H1 (cell line): ENCODE measurements at regions not wholly inside any gene's neighbourhood (a gene's known extent, or its start where the extent isn't known, plus 50 kb on each side); places are given as distances from the start of the nearest gene placed in this dataset.

ENCODE experiments used
- CHD7 ChIP-seq: fragments of 300-600 bp; sonication (generic); IDR thresholded peaks from 2 replicates; pipeline ENCODE4 v1.7.1; 2012; ENCODE audit warnings: low read length, moderate library complexity, mild to moderate bottlenecking, inconsistent platforms; ENCODE audit not compliant: insufficient replicate concordance
- EGR1 ChIP-seq: IDR thresholded peaks from 2 replicates; pipeline ENCODE4 v1.6.1; 2011; ENCODE audit warnings: low read depth, low read length, borderline replicate concordance
- MAFK ChIP-seq: IDR thresholded peaks from 2 replicates; pipeline ENCODE4 v1.6.1; 2012; ENCODE audit warnings: low read depth, mild to moderate bottlenecking, improper control_type of control experiment, low read length
- NANOG ChIP-seq: IDR thresholded peaks from 2 replicates; pipeline ENCODE4 v1.6.1; 2011; ENCODE audit warnings: low read length, low read depth, mild to moderate bottlenecking, inconsistent platforms; ENCODE audit not compliant: insufficient read depth, poor library complexity, severe bottlenecking
- TAF1 ChIP-seq: IDR thresholded peaks from 2 replicates; pipeline ENCODE4 v1.6.1; 2011; ENCODE audit warnings: mild to moderate bottlenecking, low read depth, low read length
- ZNF274 ChIP-seq: IDR thresholded peaks from 2 replicates; pipeline ENCODE4 v1.7.0; 2012; ENCODE audit warnings: low read length, borderline replicate concordance; ENCODE audit errors: extremely low read depth

DNA sequence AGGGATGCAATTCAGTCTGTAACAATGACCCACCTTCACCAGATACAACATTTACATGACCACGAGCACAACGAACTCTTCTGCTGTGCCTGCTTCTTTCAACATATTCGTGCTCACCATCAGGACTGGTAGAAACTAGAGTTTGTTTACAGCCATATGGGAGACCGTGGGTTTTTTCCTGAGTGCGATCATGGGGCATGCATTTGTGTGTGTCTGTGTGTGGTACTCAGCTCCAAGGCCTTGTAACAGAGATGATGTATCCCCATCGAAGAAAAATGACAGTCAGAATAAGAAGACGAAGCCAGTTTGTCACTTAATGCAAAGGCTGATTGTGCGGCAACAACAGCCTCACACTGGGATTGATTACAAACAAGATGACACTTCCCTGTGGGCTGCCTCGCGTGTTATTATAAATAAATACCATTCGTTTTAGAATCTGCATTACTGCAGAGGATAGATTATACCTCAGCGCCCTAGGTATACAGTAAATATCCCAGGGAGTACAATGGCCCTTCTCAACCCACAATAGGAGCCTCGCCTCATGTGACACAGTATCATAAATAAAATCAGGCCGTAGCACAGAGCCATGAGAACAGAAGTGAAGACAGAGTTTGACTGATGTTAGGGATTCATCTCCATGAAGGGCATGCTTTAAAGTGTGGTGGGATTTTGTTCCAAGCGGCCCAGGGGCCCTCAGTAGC lies 97.3 kb upstream of the NOCT start (continued):
- no peak for TF ChIP-seq CHD7
- no peak for TF ChIP-seq NANOG
- TF ChIP-seq MAFK = no peak
- TF ChIP-seq EGR1 = no peak
- TF ChIP-seq TAF1 = no peak
- TF ChIP-seq ZNF274 = no peak
